ENCODE measurements at regions not wholly inside any gene's neighbourhood (a gene's known extent, or its start where the extent isn't known, plus 50 kb on each side); places are given as distances from the start of the nearest gene placed in this dataset.

DNA sequence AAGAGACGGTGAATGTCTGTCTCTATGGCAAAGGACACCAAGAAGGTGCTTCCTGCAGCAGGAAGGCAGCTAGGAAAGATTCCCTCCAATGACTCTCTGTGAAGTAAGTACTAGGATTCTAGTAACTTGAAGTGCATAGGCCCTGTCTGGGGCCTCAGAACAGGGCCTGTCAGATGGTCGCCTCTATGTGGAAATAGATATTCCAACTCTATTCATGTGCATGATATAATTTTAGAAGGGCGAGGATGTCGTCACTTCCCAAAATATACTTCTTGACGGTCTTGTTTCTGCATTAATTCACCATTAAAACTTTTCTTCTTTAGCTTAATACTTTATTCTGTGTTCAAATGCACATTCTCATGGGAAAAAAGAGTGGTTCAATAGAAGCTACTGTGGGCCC lies 167.0 kb downstream of the TLE3 start:
- no peaks in the 10 kb centered on the region for H3K4me1 ChIP-seq
- no peak overlapping the region for H3K4me3 ChIP-seq
- no peak for DNase-seq (ENCODE audit: extremely low spot score in 2 of 2)
- no peak for TF ChIP-seq CTCF (IDR thresholded peaks at IDR 0.05)
- no peak for TF ChIP-seq POLR2A (IDR thresholded peaks at IDR 0.05)
- TF ChIP-seq POLR2AphosphoS5 (IDR thresholded peaks at IDR 0.05; ENCODE audit: insufficient read depth in 1 of 2, low read depth in 1 of 2) = no peak
- intact Hi-C loops (cut with DNase I) = no loop called here
- H3K27me3 ChIP-seq = no peaks in the 10 kb centered on the region
- H3K9me3 ChIP-seq = no peaks in the 10 kb centered on the region
- no peak overlapping the region for H3K27ac ChIP-seq
- no peaks in the 10 kb centered on the region for H3K36me3 ChIP-seq

DNA sequence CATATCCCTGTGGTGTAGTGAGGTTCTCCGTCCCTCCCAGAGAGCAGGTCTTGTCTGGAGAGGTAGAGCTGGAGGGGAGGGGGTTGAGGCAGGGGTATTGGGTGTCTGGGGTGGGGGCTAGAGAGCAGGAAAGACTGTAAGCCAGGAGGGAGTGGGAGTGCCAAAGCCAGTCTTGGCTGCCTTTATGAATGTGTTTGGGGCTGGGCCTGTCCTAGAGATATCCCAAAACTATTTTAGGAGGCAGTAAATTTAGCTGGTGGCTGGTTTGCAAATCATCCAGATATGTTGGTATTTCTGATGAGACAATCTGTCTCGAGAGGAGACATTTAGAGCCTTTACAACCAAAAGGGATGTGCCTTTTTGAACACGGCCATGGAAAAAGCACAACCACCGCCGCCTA lies 166.6 kb downstream of the TLE3 start:
- no peak for DNase-seq (ENCODE audit: extremely low spot score in 2 of 2)
- TF ChIP-seq POLR2A (IDR thresholded peaks at IDR 0.05) (no peak), CTCF (IDR thresholded peaks at IDR 0.05) (no peak), POLR2AphosphoS5 (IDR thresholded peaks at IDR 0.05; ENCODE audit: insufficient read depth in 1 of 2, low read depth in 1 of 2) (no peak)
- Histone ChIP-seq H3K9me3 (no peaks in the 10 kb centered on the region), H3K27me3 (no peaks in the 10 kb centered on the region), H3K36me3 (no peaks in the 10 kb centered on the region), H3K27ac (no peak overlapping the region), H3K4me3 (no peak overlapping the region), H3K4me1 (no peaks in the 10 kb centered on the region)
- intact Hi-C loops (cut with DNase I) = no loop called here

GRCh38 chr15:69934607-69935006 lies 163.1 kb downstream of the TLE3 start:
- peak in 1 of 2 donors; percentile 93 for DNase-seq (ENCODE audit: extremely low spot score in 2 of 2)
- H3K4me3 ChIP-seq = no peak overlapping the region
- no peaks in the 10 kb centered on the region for H3K4me1 ChIP-seq
- no peak overlapping the region for H3K27ac ChIP-seq
- intact Hi-C loops (cut with DNase I) = no loop called here
- H3K9me3 ChIP-seq = no peaks in the 10 kb centered on the region
- H3K27me3 ChIP-seq = no peaks in the 10 kb centered on the region
- H3K36me3 ChIP-seq = no peaks in the 10 kb centered on the region
- TF ChIP-seq CTCF (IDR thresholded peaks at IDR 0.05) = no peak
- no peak for TF ChIP-seq POLR2AphosphoS5 (IDR thresholded peaks at IDR 0.05; ENCODE audit: insufficient read depth in 1 of 2, low read depth in 1 of 2)
- TF ChIP-seq POLR2A (IDR thresholded peaks at IDR 0.05) = no peak

DNA sequence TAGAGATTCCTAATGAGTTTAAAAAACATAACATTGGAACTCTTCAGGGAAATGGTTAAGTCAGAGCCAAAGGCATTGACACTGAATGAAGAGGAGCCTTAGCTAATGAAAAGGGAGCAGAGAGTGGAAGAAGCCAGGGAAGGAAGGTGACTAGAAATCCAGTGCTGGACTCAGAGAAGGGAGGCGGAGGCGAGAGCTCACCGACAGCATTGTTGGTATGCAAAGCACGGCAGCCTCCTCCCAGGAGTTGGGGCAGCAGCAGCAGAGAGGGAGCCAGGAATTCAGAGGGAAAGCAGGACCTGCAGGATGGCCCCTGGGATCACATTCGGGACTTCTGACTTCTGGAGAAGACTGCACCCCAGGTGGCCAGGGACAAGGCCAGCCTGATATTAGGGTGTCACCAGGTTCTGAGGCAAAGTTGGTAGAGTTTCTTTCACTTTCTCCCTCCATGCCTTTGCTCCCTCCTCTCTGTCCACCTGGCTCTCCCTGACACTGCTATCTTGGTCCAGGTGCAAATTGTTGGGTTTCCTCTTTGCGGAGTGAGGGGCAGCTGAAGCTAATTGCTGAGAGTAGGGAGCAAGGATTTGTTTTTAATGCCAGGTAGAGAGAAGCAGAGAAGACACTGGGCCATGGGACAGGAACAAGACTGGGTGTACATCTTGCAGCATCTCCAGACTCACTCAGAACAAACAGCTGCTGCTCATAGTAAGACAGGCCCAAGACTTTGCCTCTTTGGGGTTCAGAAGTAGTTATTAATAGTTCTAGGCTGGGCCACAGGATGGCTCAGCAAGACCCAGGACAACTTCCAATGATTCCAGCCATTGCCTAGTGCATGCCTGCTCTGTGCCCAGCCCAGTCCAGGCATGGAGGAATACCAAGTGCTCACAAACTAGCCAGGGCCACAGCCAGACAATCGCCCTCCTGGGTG lies 157.9 kb downstream of the TLE3 start:
- H3K4me1 ChIP-seq = no peaks in the 10 kb centered on the region
- H3K36me3 ChIP-seq = no peaks in the 10 kb centered on the region
- no peak for DNase-seq (ENCODE audit: extremely low spot score in 2 of 2)
- no peak overlapping the region for H3K4me3 ChIP-seq
- no peak overlapping the region for H3K27ac ChIP-seq
- TF ChIP-seq POLR2A (IDR thresholded peaks at IDR 0.05) (no peak), POLR2AphosphoS5 (IDR thresholded peaks at IDR 0.05; ENCODE audit: insufficient read depth in 1 of 2, low read depth in 1 of 2) (no peak), CTCF (IDR thresholded peaks at IDR 0.05) (no peak)
- H3K9me3 ChIP-seq = no peaks in the 10 kb centered on the region
- intact Hi-C loops (cut with DNase I) = no loop called here
- H3K27me3 ChIP-seq = no peaks in the 10 kb centered on the region

All from vagina (tissue), 2 donors.